HPDE6-E6E7 (cell line): ENCODE measurements at regions not wholly inside any gene's neighbourhood (a gene's known extent, or its start where the extent isn't known, plus 50 kb on each side); places are given as distances from the start of the nearest gene placed in this dataset.
A peak's percentile ranks its signal among the peaks of the same experiment; 100 is the strongest.

Experiments used
- DNase-seq: peaks from one replicate; pipeline ENCODE4 v3.0.0; 2011; ENCODE audit warnings: missing footprints; ENCODE audit errors: extremely low spot score

DNA sequence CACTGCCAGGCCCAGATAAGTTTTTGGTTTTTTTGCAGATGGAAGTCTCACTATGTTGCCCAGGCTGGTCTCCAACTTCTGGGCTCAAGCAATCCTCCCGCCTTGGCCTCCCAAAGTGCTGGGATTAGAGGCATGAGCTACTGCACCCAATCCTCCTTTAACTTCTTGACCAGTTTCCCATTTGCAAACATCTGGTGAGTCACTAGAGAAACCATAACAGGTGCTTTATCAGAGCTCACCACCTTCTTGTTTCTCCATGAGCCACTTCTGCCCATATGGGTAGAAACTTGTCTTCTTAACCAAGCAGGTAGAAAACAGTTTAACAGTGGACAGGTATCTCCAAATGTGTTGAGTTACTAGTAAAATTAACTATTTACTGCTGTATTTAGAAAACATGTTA, 128.4 kb upstream of the AP1S2 start:
- no peak for DNase-seq

DNA sequence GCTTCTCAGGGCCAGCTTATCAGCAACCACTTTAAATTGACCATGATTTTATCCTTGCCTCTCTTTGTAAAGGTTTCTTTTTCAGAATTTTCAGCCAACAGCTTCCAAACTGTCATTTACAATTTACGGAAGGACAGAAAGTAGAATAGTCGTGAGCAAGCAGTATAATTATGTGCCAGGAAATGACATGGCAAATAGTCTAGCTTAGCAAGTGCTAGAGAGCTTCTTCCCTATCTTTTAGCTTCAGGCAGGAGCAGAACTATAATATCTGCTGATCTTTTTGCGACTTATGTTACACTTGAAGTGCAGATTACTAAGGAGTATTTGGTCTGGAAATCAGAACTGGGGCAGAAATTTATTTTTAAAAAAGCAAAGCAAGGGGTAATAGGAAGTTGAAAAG, 123.0 kb upstream of the AP1S2 start:
- no peak for DNase-seq

DNA sequence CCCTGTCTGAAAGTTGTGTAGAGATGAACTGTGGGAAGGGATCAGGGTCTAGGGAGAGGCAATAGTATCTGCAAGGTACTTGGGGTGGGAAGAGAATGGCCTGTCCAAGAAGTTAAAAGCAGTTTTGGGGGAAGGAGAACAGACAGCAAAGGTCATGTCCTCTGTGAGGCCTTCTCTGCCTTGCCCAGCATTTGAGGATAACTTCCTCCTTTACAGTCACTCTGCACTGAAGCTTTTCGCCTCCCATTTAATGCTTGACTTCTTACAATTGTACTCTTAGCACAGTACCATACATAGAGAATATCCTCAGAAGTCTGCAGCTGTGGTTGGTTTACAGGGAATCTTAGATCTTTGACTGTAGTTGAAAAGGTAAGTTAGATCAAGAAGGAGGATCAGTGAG, 121.8 kb upstream of the AP1S2 start:
- no peak for DNase-seq

DNA sequence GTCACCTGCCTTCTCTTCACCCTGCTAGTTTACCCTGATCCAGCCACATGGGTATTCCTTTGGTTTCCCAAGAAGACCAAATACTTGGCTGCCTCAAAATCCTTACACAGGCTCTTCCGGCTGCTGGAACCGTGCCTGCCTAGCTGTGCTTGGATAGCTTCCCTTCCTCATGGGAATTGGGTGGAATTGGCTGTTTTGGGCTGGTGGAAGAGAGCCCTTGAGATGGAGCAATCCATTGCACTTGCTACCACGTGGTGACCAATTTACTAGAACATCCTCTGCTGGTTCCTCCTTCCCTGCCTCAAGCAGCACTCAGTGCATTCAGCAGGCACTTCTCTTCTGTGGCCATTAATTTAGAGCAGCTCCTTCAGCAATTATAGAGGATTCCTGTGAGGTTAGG, 119.3 kb upstream of the AP1S2 start:
- no peak for DNase-seq

DNA sequence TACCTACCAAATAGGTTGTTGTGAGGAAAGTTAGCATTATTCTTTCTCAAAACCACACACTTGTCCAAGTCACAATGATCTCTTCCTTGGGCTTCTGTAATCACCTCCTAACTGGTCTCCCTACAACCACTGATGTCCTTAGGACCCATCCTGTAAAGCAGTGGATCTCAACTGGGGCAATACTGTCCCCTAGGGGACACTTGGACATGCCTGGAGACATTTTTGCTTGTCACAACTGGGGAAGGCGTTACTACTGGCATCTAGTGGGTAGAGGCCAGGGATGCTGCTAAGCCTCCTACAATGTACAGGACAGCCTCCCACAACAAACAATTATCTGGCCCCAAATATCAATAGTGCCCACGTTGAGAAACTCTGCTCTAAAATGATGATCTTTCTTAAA, 118.7 kb upstream of the AP1S2 start:
- DNase-seq, result peak; percentile 12

DNA sequence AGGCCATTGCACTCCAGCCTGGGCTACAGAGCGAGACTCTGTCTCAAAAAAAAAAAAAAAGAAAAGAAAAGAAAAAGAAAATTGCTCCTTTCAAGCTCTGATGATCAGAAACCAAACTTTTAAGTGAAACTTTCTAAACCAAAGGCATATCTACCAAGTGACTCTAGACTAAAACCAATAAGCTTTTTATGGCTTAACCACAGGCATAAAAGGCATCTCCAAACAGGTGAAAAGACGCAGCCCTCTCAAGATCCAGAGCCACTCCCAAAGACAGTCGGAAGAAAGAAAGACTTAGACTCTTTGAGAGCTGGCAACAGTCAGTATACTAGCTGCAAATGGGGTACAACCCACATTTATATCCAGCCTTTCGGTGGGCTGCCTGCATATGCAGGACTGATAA, 117.1 kb upstream of the AP1S2 start:
- no peak for DNase-seq

DNA sequence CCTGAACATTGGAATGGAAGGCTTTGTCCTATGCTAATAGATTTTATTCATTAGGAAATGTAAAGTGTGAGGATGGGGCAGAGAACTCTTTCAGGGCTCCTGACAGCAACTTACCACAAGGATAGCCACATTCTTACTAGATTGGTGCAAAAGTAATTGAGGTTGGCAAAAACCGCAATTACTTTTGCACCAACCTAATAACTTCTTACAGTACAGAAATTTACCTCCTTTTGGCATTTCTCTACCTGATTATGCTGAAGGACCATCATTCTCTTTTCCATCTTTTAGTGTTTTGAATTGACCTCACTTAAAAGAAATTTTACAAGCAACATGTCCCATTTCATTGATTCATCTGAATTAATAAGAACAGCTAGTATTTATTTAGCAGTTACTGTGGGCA, 109.2 kb upstream of the AP1S2 start:
- DNase-seq, result no peak

DNA sequence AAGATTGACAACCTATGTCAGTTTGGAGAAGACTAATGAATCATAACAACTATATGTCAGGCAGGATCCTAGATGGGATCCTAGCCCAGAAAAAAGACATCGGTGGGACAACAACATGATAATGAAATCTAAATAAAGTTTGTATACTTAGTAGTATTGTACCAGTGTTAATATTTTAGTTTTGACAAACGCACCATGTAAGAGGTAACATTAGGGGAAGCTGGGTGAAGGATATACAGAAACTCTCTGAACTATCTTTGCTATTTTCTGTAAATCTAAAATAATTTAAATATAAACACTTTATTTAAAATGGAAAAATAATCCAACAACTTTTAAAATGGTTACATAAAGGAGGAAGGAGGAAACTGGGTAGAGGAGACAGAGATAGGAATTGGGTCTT, 105.6 kb upstream of the AP1S2 start:
- DNase-seq, result no peak

DNA sequence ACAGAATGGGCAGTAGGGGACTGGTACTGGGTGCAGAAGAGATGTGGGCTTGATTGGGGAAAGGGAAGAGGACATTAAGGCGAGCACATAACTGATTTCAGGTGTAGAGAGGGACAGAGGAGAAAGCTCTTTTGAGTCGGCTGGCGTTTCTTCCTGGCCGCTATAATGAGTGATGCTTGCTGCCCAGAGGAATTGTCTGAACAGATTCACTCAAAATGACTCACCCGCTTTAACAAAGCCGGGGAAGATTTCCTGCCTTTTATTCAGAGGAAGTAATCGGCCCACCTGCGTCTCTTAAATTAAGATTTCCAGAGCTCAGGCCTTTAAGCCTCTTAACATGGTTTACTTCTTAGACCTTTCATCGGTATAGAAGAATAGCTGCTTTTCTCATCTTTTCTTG, 102.1 kb upstream of the AP1S2 start:
- DNase-seq, result peak; percentile 73

DNA sequence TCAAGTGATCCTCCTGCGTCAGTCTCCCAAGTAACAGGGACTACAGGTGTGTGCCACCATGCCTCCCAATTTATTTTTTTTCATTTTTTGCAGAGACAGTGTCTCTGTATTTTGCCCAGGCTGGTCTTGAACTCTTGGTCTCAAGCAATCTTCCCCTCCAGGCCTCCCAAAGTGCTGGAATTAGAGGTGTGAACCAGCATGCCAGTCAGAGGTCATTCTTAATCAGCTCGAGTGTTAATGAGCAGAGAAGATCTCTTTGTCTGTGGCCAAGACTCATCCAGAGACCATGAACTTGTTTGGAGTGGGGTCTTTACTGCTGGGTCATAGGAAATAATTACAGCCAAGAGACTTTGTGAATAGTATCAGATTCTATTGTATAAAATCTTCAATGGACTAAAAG, 99.2 kb upstream of the AP1S2 start:
- no peak for DNase-seq

DNA sequence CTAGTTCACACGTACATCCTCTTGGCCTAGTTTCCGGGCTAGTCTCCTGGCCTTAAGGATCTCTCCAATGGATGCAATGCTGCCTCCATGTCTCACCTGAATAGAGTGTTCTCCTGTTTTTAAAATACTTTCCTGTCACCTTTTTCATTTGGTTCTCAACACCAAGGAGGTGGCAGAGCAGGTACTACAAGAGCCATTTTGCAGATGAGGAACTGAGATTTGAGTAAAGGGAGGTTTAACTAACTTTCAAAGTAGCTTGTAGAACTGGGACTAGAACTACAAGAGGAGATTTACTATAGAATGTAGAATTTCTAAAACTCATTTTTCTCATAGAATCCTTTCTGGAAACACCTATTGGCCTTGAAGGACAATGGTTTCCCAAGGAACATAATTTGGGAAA, 97.6 kb upstream of the AP1S2 start:
- DNase-seq, result no peak

DNA sequence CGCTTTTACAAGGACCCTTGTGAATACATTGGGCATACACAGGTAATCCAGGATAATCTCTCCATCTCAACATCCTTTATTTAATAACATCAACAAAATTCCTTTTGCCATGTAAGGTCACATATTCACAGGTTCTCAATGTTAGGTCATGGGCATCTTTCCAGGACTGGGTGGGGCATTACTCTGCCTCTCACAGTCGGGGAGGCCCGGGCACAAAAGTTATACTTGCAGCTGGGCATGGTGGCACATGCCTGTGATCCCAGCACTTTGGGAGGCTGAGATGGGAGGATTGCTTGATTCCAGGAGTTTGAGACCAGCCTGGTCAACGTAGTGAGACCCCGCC, 93.7 kb upstream of the AP1S2 start:
- no peak for DNase-seq

DNA sequence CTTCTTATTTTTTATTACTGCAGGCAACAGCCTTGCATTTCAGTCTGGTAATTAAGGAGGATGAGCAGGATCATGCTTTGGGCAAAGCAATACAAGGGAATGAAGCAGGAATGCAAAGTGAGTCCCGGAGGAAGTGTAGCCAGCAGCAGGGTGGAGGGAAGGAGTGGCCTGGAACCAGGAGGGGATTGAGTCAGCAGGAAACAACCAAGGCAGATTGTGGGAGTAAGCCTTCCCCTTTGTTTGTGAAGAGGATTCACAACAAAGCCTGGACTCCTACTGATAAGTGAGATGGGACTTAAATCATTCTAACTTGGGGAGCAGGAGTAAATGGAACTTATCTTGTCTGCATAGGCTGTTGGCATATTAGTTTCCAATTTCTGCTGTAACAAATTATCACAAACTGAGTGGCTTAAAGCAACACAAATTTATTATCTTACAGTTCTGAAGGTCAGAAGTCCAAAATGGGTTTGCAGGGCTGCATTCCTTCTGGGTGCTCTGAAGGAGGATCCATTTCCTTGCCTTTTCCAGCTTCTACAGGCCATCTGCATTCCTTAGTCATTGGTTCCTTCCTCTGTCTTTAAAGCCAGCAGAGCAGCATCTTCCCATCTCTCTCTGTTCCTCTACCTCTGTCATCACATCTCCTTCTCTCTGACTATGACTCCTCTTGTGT, 93.2 kb upstream of the AP1S2 start:
- DNase-seq, result peak; percentile 60

DNA sequence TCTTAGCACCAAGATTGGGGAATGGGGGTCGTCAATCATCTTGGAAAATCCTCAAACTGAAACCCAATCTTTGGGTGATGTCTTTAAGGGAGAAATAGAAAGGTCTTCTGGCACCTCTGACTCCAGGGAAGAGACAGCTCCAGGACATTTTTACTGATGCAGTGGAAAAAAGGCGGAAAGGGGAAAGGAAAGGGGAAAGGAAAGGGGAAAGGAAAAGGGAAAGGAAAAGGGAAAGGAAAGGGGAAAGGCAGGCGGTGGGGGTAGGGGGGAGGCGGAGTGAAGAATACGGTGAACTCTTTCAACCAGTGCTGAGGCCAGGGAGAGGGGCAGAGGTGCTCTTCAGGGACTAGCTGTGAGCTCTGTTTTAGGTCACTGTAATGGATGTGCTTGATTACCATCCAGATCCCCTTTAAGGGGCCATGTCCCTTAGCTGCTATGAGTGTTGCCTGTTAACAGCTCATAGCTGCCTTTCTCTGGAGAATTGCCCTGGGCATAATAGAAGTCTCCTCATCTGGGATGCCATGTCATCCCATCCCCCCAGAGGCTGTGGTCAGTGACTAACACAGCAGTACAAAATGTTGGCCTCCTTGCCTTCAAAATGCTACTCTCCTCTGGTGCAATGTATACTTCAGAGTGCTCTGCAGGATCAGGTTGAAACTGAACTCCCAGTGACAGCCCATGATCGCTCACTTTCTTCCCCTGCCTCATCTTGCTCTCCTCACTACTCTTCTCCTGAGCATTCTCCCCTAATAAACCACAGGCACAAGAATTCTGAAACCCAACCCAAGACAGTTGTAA, 92.4 kb upstream of the AP1S2 start:
- peak; percentile 59 for DNase-seq

DNA sequence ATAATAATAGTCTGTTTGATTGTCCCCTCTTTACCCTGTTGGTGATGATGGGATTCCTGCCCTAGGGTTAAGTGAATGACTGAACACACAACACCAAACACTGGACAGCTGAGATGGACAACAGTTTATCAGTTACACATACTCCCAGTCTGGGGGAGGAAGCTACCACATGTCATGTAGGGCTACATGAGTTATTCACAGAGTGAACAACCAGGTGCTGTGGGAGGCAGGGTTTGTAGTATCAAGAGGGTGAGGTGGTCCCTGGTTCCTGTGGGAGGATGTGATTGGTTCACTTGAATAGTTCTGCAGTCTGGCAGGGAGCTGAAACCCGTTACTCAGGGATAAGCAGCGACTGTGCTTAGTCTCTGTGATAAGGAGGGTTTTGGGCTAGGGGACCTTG, 88.8 kb upstream of the AP1S2 start:
- DNase-seq, result no peak

DNA sequence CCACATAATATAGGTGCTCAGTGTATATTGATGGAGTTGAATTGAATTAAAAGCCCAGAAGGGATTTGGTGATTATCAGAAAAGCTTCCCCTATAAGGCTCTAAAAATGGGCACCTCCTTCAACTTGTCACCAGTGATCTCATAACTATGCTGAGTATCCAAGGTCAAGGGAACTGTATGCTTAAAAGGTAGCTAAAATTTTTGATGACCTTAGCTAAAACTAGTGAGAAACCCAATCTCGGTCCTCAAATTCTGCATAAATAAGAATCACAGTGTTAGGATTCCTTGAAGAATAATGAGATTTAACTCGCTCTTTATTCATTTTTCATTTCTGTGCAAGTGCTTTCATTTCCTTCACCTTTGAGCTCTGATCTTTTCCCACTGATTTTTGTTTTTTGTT, 87.7 kb upstream of the AP1S2 start:
- no peak for DNase-seq

DNA sequence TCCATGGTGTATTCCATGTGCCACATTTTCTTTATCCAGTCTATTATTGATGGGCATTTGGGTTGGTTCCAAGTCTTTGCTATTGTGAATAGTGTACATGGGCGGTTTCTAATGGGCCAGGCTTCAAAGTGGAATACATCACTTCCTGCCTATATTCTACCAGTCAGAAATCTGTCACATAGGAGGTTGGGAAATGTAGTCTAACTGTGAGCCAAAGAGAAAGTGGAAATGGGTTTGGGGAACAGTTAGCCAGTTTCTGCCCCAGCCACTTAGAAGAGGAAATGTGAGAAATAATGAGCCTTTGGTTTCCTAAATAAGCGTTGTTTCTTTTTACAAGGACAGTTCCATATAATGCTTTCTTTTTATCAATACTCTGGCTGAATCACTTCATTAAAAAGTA, 85.1 kb upstream of the AP1S2 start:
- DNase-seq, result no peak

DNA sequence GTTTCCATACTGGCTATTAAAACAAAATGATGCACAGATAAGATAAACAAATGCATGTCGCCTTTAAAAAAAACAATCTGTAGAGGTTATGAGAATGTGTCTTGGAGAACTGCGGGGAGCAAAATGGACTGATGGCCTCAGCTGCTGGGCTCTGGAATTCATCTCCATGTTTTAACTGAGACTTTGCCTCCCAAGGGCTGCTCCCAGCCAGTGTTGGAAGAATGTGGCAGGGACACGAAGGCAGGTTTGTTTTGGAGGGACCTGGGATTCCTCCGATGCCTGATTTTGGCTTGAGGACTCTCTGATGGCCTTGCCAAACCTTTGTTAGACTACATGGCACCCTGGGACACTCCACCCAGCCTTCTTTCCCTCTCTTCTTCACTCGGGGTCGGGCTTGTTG, 83.5 kb upstream of the AP1S2 start:
- no peak for DNase-seq

DNA sequence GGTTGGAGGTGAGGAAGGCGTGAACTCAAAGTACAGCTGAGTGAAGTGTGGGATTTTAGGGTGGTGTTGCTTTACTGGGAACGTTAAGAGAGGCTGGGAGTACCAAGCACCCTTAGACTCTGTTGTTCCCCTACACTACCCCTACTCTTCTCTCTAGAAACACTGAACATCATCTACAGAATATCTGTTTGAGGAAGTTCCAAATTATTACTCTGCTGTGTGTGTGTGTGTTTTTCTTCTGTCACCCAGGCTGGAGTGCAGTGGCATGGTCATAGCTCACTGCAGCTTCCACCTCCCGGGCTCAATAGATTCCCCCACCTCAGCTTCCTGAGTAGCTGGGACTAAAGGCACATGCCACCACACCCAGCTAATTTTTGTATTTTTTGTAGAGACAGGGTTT, 76.7 kb upstream of the AP1S2 start:
- DNase-seq, result no peak

DNA sequence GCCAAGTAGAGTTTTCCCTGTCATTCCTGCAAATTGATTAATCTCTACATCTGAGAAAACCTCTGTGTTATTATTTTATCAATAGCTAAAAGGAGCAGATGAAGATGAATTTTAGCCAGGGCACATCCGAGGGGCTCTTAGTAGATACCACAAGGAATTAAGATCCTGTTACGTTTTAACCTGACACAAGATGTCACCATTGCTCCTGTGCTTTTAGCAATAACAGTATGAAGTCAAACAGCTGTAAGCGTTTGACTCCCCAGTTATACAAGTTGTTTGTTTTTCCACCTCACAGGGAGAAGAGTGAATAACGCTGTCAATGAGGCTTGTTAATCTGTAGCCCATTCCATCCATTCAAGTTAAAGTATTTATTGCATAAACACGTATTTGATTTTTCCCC, 76.0 kb upstream of the AP1S2 start:
- DNase-seq, result peak; percentile 16

DNA sequence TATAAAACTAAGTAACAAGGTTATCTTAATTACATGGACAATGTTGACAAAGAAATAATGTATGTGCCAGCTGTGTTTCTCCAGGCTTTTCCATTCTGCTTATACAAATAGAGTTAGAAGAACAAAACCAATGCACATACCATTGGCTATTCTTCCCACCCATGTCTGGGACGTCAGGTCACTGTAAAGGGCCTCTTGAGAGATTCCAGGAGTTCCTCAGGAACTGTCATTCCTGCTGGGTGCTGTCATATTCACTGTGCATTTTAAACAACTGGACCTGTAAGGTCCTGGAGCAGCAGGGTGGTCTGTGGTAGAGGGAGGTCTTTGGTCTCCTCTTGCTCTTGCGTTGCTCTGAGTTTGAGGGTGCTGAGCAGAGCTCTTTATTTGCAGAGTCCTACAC, 74.6 kb upstream of the AP1S2 start:
- no peak for DNase-seq

DNA sequence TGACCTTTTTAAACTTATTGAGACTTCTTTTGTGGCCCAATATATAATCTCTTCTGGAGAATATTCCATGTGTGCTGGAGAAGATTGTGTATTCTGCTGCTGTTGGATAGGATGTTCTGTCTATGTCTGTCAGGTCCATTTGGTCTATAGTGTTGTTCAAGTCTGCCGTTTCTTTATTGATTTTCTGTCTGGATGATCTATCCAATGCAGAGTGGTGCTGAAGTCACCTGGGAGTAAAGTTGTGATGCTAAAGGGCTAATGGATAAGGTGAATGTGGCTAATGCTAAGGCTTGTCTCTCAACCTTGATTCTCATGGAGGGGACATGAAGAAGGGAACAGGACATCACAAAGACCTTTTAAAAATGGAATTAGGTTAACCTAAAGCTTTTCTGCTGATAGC, 72.0 kb upstream of the AP1S2 start:
- DNase-seq, result no peak

DNA sequence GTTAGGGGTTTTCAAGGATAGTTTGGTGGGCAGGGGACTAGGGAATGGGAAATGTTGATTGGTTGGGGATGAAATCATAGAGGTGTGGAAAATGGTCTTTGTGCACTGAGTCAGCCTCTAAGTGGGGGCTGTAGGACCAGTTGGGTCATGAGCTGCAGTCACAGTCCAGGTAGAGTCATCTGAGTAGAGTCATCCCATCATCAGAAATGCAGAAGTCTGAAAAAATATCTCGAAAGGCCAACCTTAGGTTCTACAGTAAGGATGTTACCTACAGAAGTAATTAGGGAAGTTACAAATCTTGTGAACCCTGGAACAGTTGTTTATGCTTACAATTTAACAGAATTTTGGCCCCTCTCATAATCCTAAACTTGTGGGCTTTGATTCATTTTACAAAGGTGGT, 63.4 kb upstream of the AP1S2 start:
- no peak for DNase-seq

DNA sequence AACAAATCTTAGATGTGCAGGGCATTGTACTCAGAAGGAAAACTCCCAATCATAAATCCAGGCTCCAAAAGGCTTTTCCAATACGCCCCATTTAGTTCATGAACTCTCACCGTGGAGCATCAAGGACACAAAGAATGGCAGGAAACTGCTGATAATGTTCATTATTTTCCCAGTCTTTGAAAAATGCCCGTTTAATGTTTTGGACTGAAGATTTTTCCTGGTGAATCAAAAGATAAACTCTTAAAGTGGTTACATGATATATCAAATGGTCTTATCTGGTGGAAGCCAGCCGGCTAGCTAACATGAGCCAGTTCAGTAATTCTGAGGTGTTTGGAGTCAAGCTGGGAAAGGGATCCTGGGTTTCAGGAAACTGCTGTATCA, 62.1 kb upstream of the AP1S2 start:
- DNase-seq, result no peak
